ENCODE measurements at regions not wholly inside any gene's neighbourhood (a gene's known extent, or its start where the extent isn't known, plus 50 kb on each side); places are given as distances from the start of the nearest gene placed in this dataset.

DNA sequence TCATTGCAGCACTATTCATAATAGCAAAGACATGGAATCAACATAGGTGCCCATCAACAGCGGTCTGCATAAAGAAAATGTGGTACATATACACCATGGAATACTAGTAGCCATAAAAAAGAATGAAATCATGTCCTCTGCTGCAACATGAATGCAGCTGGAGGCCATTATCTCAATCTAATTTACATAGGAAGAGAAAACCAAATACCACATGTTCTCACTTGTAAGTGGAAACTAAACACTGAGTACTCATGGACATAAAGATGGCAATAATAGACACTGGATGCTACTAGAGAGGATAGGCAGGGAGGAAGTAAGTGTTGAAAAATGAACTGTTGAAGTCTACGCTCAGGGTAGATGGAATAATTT is 203.9 kb upstream of the CDH9 start (continued):
- TF ChIP-seq, protein P1, sequence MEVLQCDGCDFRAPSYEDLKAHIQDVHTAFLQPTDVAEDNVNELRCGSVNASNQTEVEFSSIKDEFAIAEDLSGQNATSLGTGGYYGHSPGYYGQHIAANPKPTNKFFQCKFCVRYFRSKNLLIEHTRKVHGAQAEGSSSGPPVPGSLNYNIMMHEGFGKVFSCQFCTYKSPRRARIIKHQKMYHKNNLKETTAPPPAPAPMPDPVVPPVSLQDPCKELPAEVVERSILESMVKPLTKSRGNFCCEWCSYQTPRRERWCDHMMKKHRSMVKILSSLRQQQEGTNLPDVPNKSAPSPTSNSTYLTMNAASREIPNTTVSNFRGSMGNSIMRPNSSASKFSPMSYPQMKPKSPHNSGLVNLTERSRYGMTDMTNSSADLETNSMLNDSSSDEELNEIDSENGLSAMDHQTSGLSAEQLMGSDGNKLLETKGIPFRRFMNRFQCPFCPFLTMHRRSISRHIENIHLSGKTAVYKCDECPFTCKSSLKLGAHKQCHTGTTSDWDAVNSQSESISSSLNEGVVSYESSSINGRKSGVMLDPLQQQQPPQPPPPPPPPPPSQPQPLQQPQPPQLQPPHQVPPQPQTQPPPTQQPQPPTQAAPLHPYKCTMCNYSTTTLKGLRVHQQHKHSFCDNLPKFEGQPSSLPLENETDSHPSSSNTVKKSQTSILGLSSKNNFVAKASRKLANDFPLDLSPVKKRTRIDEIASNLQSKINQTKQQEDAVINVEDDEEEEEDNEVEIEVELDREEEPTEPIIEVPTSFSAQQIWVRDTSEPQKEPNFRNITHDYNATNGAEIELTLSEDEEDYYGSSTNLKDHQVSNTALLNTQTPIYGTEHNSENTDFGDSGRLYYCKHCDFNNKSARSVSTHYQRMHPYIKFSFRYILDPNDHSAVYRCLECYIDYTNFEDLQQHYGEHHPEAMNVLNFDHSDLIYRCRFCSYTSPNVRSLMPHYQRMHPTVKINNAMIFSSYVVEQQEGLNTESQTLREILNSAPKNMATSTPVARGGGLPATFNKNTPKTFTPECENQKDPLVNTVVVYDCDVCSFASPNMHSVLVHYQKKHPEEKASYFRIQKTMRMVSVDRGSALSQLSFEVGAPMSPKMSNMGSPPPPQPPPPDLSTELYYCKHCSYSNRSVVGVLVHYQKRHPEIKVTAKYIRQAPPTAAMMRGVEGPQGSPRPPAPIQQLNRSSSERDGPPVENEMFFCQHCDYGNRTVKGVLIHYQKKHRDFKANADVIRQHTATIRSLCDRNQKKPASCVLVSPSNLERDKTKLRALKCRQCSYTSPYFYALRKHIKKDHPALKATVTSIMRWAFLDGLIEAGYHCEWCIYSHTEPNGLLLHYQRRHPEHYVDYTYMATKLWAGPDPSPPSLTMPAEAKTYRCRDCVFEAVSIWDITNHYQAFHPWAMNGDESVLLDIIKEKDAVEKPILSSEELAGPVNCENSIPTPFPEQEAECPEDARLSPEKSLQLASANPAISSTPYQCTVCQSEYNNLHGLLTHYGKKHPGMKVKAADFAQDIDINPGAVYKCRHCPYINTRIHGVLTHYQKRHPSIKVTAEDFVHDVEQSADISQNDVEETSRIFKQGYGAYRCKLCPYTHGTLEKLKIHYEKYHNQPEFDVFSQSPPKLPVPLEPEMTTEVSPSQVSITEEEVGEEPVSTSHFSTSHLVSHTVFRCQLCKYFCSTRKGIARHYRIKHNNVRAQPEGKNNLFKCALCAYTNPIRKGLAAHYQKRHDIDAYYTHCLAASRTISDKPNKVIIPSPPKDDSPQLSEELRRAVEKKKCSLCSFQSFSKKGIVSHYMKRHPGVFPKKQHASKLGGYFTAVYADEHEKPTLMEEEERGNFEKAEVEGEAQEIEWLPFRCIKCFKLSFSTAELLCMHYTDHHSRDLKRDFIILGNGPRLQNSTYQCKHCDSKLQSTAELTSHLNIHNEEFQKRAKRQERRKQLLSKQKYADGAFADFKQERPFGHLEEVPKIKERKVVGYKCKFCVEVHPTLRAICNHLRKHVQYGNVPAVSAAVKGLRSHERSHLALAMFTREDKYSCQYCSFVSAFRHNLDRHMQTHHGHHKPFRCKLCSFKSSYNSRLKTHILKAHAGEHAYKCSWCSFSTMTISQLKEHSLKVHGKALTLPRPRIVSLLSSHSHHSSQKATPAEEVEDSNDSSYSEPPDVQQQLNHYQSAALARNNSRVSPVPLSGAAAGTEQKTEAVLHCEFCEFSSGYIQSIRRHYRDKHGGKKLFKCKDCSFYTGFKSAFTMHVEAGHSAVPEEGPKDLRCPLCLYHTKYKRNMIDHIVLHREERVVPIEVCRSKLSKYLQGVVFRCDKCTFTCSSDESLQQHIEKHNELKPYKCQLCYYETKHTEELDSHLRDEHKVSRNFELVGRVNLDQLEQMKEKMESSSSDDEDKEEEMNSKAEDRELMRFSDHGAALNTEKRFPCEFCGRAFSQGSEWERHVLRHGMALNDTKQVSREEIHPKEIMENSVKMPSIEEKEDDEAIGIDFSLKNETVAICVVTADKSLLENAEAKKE (CRISPR knock-in tag; IDR thresholded peaks at IDR 0.05), result no peak
- TF ChIP-seq NANOG (IDR thresholded peaks at IDR 0.05; ENCODE audit: borderline replicate concordance) (no peak), JUNB (IDR thresholded peaks at IDR 0.05; ENCODE audit: unreplicated experiment) (no peak), EZH2phosphoT487 (IDR thresholded peaks at IDR 0.05; ENCODE audit: unreplicated experiment) (no peak), POLR2AphosphoS5 (IDR thresholded peaks at IDR 0.05; ENCODE audit: low read depth) (no peak), ZNF331 (CRISPR knock-in tag; IDR thresholded peaks at IDR 0.05; ENCODE audit: low read depth) (no peak), ZNF114 (CRISPR knock-in tag; IDR thresholded peaks at IDR 0.05) (no peak)
- TF ChIP-seq, protein P2, sequence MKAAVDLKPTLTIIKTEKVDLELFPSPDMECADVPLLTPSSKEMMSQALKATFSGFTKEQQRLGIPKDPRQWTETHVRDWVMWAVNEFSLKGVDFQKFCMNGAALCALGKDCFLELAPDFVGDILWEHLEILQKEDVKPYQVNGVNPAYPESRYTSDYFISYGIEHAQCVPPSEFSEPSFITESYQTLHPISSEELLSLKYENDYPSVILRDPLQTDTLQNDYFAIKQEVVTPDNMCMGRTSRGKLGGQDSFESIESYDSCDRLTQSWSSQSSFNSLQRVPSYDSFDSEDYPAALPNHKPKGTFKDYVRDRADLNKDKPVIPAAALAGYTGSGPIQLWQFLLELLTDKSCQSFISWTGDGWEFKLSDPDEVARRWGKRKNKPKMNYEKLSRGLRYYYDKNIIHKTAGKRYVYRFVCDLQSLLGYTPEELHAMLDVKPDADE (IDR thresholded peaks at IDR 0.05), result no peak

DNA sequence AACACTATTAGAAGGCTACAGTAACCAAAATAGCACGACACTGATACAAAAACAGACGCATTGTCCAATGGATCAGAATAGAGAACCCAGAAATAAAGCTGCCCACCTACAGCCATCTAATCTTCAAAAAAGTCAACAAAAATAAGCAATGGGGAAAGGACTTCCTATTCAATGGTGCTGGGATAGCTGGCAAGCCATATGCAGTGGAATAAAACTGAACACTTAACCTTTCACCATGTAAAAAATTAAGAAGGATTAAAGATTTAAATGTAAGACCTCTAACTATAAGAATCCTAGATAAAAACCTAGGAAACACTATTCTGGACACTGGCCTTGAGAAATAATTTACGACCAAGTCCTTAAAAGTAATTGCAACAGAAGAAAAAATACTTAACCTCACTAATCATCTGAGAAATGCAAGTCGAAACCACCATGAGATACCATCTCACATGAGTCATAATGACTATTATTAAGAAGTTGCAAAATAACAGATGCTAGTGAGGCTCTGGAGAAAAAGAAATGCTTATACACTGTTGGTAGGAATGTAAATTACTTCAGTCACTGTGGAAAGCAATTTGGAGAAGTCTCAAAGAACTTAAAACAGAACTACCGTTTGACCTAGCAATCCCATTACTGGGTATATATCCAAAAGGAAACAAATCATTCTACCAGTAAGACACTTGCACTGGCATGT is 203.3 kb upstream of the CDH9 start:
- H3K4me1 Mint-ChIP-seq, result no peaks in the 10 kb centered on the region
- H3K9me2 ChIP-seq (ENCODE audit: insufficient read depth), result no peaks in the 10 kb centered on the region
- H3K4me3 Mint-ChIP-seq, result no peak overlapping the region
- no peaks in the 10 kb centered on the region for H3K27me3 ChIP-seq (ENCODE audit: insufficient read depth)
- ATAC-seq (no peak), DNase-seq (ENCODE audit: low spot score) (no peak)
- H3K36me3 Mint-ChIP-seq (ENCODE audit: low read depth), result no peaks in the 10 kb centered on the region
- no peaks in the 10 kb centered on the region for H3K79me2 ChIP-seq (replicated peaks; ENCODE audit: insufficient read depth)
- H4K20me1 ChIP-seq (replicated peaks; ENCODE audit: insufficient read depth), result no peaks in the 10 kb centered on the region
- H3K4me2 ChIP-seq, result no peak overlapping the region
- 0 out of 2 replicates have a peak overlapping the region, but pooled peaks have one; percentile 5 for H2AFZ ChIP-seq
- H3K4me3 ChIP-seq, result no peak overlapping the region
- H3F3A ChIP-seq (replicated peaks; ENCODE audit: low read depth), result no peaks in the 10 kb centered on the region
- no peak overlapping the region for H3K27ac Mint-ChIP-seq
- no peak overlapping the region for H3K27ac ChIP-seq (ENCODE audit: low read depth)
- H3K9me3 Mint-ChIP-seq, result no peaks in the 10 kb centered on the region
- no peaks in the 10 kb centered on the region for H3K27me3 Mint-ChIP-seq (ENCODE audit: insufficient read depth, low read depth, poor library complexity)
- no peaks in the 10 kb centered on the region for H3K4me1 ChIP-seq (ENCODE audit: insufficient read depth)
- H3K36me3 ChIP-seq (ENCODE audit: insufficient read depth), result no peaks in the 10 kb centered on the region
- TF ChIP-seq POLR2AphosphoS5 (IDR thresholded peaks at IDR 0.05; ENCODE audit: low read depth), result no peak
- TF ChIP-seq CTCF (conservative IDR thresholded peaks at IDR 0.05; ENCODE audit: low read depth in 2 of 2), result no peak
- TF ChIP-seq CREB1 (CRISPR knock-in tag; IDR thresholded peaks at IDR 0.05; ENCODE audit: low read depth), result no peak

Data from GM23338 (cell line).